ENCODE measurements at regions not wholly inside any gene's neighbourhood (a gene's known extent, or its start where the extent isn't known, plus 50 kb on each side); places are given as distances from the start of the nearest gene placed in this dataset.
"Not testable (repeated sequence)": the region's sequence is repeated elsewhere in the genome, so short reads cannot be mapped to it uniquely, and the experiment has no call there.

DNA sequence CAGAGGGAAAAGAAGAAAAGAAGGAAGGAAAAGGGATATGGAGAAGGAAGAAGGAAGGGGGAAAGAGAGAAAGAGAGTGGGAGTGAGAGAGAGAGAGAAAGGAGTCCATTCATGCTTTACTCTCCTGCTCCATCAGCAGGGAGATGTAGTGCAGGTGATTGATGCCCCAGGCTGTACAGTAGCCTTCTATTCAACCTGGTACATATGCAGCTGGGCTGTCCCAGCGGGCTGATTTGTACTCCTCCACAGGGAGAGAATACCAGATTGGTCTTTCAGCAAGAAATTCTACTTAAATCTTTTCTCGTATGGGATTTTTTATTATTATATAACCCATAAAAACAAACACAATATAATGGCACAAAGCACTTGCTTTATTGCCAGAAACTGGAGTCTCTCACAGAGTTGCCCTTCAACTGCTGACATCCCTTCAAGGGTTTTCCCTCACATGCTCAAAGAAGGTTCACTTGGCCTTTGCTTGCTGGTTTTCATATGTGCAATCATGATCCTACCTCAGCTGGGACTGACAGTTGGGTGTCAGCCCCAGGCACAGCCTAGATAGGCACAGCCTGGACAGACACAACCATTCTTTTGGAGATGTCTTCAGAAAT is 380.1 kb upstream of the RIOK2 start:
- no peak for DNase-seq (ENCODE audit: extremely low read depth, insufficient read length)
- TF ChIP-seq, protein P1, sequence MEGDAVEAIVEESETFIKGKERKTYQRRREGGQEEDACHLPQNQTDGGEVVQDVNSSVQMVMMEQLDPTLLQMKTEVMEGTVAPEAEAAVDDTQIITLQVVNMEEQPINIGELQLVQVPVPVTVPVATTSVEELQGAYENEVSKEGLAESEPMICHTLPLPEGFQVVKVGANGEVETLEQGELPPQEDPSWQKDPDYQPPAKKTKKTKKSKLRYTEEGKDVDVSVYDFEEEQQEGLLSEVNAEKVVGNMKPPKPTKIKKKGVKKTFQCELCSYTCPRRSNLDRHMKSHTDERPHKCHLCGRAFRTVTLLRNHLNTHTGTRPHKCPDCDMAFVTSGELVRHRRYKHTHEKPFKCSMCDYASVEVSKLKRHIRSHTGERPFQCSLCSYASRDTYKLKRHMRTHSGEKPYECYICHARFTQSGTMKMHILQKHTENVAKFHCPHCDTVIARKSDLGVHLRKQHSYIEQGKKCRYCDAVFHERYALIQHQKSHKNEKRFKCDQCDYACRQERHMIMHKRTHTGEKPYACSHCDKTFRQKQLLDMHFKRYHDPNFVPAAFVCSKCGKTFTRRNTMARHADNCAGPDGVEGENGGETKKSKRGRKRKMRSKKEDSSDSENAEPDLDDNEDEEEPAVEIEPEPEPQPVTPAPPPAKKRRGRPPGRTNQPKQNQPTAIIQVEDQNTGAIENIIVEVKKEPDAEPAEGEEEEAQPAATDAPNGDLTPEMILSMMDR (IDR thresholded peaks at IDR 0.05; ENCODE audit: insufficient read depth, low read length, poor library complexity, severe bottlenecking): no peak
- H3K4me3 ChIP-seq (replicated peaks; ENCODE audit: low read depth, low read length): no peak overlapping the region
- no peaks in the 10 kb centered on the region for H3K36me3 ChIP-seq (ENCODE audit: control insufficient read depth, insufficient read depth, low read length)
- no peaks in the 10 kb centered on the region for H3K27me3 ChIP-seq (replicated peaks; ENCODE audit: control insufficient read depth, insufficient read depth, low read length)

DNA sequence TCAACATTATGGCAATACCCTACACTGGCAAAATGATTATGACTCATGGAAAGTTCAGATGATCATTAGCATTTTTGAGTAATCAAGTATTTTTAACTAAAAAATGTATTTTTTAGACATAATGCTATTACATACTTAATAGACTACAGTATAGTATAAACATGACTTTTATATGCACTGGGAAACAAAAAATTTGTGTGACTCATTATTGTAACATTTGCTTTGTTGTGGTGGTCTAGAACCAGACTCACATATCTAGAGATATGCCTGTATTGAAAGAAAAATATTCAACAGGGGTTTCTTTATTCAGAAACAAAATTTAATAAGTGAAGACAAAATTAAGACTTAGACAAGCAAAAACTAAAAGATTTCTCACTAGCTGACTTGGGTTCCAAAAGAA is 385.3 kb upstream of the RIOK2 start:
- DNase-seq (ENCODE audit: extremely low read depth, insufficient read length): no peak
- Histone ChIP-seq H3K27me3 (replicated peaks; ENCODE audit: control insufficient read depth, insufficient read depth, low read length) (no peaks in the 10 kb centered on the region), H3K4me3 (replicated peaks; ENCODE audit: low read depth, low read length) (no peak overlapping the region), H3K36me3 (ENCODE audit: control insufficient read depth, insufficient read depth, low read length) (no peaks in the 10 kb centered on the region)
- TF ChIP-seq, protein P1 (IDR thresholded peaks at IDR 0.05; ENCODE audit: insufficient read depth, low read length, poor library complexity, severe bottlenecking): no peak

DNA sequence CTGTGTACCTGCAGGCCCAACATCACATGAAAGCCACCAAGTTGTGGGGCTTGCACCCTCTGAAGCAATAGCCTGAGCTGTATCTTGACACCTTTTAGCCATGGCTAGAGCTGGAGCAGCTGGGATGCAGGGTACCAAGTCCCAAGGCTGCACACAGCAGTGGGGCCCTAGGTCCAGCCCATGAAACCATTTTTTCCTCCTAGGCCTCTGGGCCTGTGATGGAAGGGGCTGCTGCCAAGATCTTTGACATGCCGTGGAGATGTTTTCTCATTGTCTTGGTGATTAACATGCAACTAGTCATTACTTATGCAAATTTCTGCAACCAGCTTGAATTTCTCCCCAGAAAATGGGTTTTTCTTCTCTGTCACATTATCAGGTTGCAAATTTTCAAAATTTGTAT is 387.2 kb upstream of the RIOK2 start:
- no peaks in the 10 kb centered on the region for H3K27me3 ChIP-seq (replicated peaks; ENCODE audit: control insufficient read depth, insufficient read depth, low read length)
- TF ChIP-seq, protein P1 (IDR thresholded peaks at IDR 0.05; ENCODE audit: insufficient read depth, low read length, poor library complexity, severe bottlenecking): no peak
- H3K36me3 ChIP-seq (ENCODE audit: control insufficient read depth, insufficient read depth, low read length): no peaks in the 10 kb centered on the region
- no peak for DNase-seq (ENCODE audit: extremely low read depth, insufficient read length)
- no peak overlapping the region for H3K4me3 ChIP-seq (replicated peaks; ENCODE audit: low read depth, low read length)

DNA sequence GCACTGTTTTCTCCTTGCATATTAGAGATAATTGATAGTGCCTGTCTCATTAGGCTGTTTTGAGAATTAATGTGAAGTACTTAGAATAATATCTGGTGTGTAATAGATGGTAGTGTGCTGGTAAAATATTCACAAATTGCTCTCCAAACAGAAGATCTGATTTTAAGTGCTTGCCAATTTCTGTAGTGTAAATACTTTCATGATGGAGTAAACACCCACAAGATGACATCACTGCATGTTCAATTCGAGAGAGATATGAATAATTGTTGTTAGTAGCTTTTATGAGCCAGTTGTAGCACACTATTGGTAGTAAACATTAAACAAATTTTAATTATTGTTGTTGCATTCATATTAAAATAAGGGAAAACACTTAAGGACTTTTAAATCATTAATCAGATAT is 392.3 kb upstream of the RIOK2 start:
- no peak for DNase-seq (ENCODE audit: extremely low read depth, insufficient read length)
- no peaks in the 10 kb centered on the region for H3K27me3 ChIP-seq (replicated peaks; ENCODE audit: control insufficient read depth, insufficient read depth, low read length)
- H3K36me3 ChIP-seq (ENCODE audit: control insufficient read depth, insufficient read depth, low read length): no peaks in the 10 kb centered on the region
- TF ChIP-seq, protein P1 (IDR thresholded peaks at IDR 0.05; ENCODE audit: insufficient read depth, low read length, poor library complexity, severe bottlenecking): no peak
- no peak overlapping the region for H3K4me3 ChIP-seq (replicated peaks; ENCODE audit: low read depth, low read length)

DNA sequence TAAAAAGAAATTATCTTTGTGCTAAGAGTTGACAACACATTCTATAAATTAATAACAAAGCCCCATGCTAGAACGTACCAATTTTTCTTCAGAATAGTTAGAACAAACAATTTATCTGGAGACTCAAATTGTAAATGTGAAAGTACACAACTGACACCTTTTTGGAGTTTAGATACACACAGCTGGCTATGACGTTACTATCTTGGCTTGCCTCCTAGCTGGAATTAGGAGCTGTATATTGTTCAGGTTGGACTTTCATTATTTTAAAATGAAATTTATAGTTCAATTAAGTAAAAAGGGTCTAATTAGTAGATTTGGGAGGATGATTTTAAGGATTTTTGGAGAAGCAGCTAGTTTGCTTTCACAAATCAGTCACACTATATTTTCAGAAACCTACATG is 393.9 kb upstream of the RIOK2 start:
- TF ChIP-seq, protein P1 (IDR thresholded peaks at IDR 0.05; ENCODE audit: insufficient read depth, low read length, poor library complexity, severe bottlenecking): no peak
- H3K36me3 ChIP-seq (ENCODE audit: control insufficient read depth, insufficient read depth, low read length): no peaks in the 10 kb centered on the region
- no peak overlapping the region for H3K4me3 ChIP-seq (replicated peaks; ENCODE audit: low read depth, low read length)
- H3K27me3 ChIP-seq (replicated peaks; ENCODE audit: control insufficient read depth, insufficient read depth, low read length): no peaks in the 10 kb centered on the region
- DNase-seq (ENCODE audit: extremely low read depth, insufficient read length): no peak

DNA sequence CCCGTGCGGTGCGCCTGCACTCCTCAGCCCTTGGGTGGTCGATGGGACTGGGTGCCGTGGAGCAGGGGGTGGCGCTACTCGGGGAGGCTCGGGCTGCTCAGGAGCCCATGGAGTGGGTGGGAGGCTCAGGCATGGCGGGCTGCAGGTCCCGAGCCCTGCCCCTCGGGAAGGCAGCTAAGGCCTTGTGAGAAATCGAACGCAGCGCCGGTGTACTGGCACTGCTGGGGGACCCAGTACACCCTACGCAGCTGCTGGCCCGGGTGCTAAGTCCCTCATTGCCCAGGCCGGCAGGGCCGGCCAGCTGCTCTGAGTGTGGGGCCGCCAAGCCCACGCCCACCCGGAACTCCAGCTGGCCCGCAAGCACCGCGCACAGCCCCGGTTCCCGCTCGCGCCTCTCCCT is 396.9 kb upstream of the RIOK2 start:
- not testable (repeated sequence) for DNase-seq (ENCODE audit: extremely low read depth, insufficient read length); H3K27me3 ChIP-seq (replicated peaks; ENCODE audit: control insufficient read depth, insufficient read depth, low read length); H3K36me3 ChIP-seq (ENCODE audit: control insufficient read depth, insufficient read depth, low read length); H3K4me3 ChIP-seq (replicated peaks; ENCODE audit: low read depth, low read length)
